22Rv1 (cell line): ENCODE measurements at regions not wholly inside any gene's neighbourhood (a gene's known extent, or its start where the extent isn't known, plus 50 kb on each side); places are given as distances from the start of the nearest gene placed in this dataset.

Source experiments
- ZFX ChIP-seq: fragments of 450-650 bp; IDR thresholded peaks from 2 replicates; pipeline ENCODE4 v1.6.1; 2017; ENCODE audit warnings: antibody characterized with exemption, borderline replicate concordance
- TF ChIP-seq, protein P1 (sequence below): fragments of 450-650 bp; IDR thresholded peaks from 2 replicates; pipeline ENCODE4 v1.5.1; 2017; ENCODE audit warnings: mild to moderate bottlenecking

DNA sequence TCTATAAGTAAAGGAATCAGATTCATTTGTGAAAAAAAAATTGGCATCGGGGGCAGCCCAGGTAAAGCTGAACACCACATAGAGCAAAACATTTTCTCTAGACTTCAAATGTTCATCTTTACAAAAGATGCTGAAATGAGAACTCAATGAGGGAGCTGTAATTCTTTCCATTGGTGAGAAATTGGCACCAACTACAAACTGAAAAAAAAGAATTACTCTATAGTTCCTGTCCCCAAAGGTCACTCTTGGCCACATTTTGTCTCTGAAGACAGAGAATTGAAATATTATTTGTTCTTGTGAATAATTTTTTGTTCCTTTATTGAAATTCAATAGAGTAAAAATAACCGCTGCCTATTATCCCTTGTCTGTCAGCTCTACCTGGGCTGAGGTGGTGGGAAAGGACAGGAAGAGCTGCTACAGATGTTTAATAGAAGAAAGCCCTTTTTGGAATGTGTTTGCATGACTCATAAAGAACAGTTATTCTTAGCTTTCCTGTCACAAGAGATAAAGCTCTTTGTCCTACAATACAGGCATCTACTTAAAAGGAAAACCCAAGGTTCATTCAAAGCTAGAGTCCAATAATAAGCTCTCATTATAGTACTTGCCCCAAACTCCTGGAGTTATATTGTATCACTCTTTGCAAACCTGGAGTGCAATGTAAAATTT, 380.1 kb upstream of the KITLG start:
- TF ChIP-seq, protein P1, sequence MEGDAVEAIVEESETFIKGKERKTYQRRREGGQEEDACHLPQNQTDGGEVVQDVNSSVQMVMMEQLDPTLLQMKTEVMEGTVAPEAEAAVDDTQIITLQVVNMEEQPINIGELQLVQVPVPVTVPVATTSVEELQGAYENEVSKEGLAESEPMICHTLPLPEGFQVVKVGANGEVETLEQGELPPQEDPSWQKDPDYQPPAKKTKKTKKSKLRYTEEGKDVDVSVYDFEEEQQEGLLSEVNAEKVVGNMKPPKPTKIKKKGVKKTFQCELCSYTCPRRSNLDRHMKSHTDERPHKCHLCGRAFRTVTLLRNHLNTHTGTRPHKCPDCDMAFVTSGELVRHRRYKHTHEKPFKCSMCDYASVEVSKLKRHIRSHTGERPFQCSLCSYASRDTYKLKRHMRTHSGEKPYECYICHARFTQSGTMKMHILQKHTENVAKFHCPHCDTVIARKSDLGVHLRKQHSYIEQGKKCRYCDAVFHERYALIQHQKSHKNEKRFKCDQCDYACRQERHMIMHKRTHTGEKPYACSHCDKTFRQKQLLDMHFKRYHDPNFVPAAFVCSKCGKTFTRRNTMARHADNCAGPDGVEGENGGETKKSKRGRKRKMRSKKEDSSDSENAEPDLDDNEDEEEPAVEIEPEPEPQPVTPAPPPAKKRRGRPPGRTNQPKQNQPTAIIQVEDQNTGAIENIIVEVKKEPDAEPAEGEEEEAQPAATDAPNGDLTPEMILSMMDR = no peak
- no peak for TF ChIP-seq ZFX
